ENCODE measurements at regions not wholly inside any gene's neighbourhood (a gene's known extent, or its start where the extent isn't known, plus 50 kb on each side); places are given as distances from the start of the nearest gene placed in this dataset.
"Not testable (repeated sequence)": the region's sequence is repeated elsewhere in the genome, so short reads cannot be mapped to it uniquely, and the experiment has no call there.

DNA sequence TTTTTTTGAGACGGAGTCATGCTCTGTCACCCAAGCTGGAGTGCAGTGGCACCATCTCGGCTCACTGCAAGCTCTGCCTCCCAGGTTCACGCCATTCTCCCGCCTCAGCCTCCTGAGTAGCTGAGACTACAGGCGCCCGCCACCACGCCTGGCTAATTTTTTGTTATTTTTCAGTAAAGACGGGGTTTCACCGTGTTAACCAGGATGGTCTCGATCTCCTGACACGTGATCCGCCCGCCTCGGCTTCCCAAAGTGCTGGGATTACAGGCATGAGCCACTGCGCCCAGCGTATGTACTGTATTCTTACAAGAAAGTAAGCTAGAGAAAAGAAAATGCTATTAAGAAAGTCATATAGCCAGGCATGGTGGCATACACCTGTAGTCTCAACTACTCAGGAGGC is 84.8 kb upstream of the CMC1 start:
- TF ChIP-seq, protein P1, sequence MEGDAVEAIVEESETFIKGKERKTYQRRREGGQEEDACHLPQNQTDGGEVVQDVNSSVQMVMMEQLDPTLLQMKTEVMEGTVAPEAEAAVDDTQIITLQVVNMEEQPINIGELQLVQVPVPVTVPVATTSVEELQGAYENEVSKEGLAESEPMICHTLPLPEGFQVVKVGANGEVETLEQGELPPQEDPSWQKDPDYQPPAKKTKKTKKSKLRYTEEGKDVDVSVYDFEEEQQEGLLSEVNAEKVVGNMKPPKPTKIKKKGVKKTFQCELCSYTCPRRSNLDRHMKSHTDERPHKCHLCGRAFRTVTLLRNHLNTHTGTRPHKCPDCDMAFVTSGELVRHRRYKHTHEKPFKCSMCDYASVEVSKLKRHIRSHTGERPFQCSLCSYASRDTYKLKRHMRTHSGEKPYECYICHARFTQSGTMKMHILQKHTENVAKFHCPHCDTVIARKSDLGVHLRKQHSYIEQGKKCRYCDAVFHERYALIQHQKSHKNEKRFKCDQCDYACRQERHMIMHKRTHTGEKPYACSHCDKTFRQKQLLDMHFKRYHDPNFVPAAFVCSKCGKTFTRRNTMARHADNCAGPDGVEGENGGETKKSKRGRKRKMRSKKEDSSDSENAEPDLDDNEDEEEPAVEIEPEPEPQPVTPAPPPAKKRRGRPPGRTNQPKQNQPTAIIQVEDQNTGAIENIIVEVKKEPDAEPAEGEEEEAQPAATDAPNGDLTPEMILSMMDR (IDR thresholded peaks at IDR 0.05): not testable (repeated sequence)
- not testable (repeated sequence) for TF ChIP-seq POLR2A (IDR thresholded peaks at IDR 0.05); POLR2AphosphoS5 (IDR thresholded peaks at IDR 0.05; ENCODE audit: insufficient read depth in 1 of 2, low read depth in 1 of 2)
